Adrenal gland (tissue), 9 donors: ENCODE measurements at regions not wholly inside any gene's neighbourhood (a gene's known extent, or its start where the extent isn't known, plus 50 kb on each side); places are given as distances from the start of the nearest gene placed in this dataset.

Source experiments
- DNase-seq, 7 donors: peaks; one replicate each; pipeline ENCODE4 v3.0.0-alpha.2; 2019 to 2020
- H3K27ac ChIP-seq, 5 donors: fragments of 200-600 bp; sonication (generic) in 4 of 5; 1 replicate in 3 of 5; 2 replicates in 2 of 5; pipeline versions ENCODE4 v1.5.1 to v1.8.0; 2016 to 2020; ENCODE audit warnings: mild to moderate bottlenecking in 1 of 5
- H3K27me3 ChIP-seq: fragments of 200-600 bp; 2 replicates; pipeline ENCODE4 v1.8.0; 2021
- H3K36me3 ChIP-seq, 2 donors: fragments of 200-600 bp; replicated peaks in 1 of 2; 1 replicate in 1 of 2; 2 replicates in 1 of 2; pipeline versions ENCODE4 v1.5.1 to v1.8.0; 2018 to 2022
- H3K4me1 ChIP-seq, 2 donors: fragments of 200-600 bp; replicated peaks in 1 of 2; 1 replicate in 1 of 2; 2 replicates in 1 of 2; pipeline versions ENCODE4 v1.5.1 to v1.8.0; 2018 to 2021
- H3K4me3 ChIP-seq, 4 donors: fragments of 200-600 bp; sonication (generic) in 3 of 4; one replicate each; pipeline ENCODE4 v1.5.1; 2016 to 2018
- H3K9me3 ChIP-seq, 3 donors: fragments of 200-600 bp; sonication (generic) in 1 of 3; replicated peaks in 1 of 3; 1 replicate in 2 of 3; 2 replicates in 1 of 3; pipeline versions ENCODE4 v1.5.1 to v1.8.0; 2016 to 2021
- CTCF ChIP-seq, 6 experiments: fragments of 450-650 bp in 4 of 6; fragments of 200-600 bp in 2 of 6; sonication (generic) in 1 of 6; IDR thresholded peaks; 1 replicate in 5 of 6; 2 replicates in 1 of 6; pipeline versions ENCODE4 v1.5.1 to v1.8.0; 2016 to 2021; ENCODE audit warnings: antibody characterized with exemption in 6 of 6, mild to moderate bottlenecking in 2 of 6, moderate library complexity in 1 of 6
- POLR2A ChIP-seq, 2 donors: fragments of 450-650 bp; IDR thresholded peaks; one replicate each; pipeline ENCODE4 v1.6.1; 2017; ENCODE audit warnings: antibody characterized with exemption in 2 of 2, mild to moderate bottlenecking in 2 of 2, moderate library complexity in 1 of 2
- WGBS, 4 donors: extraction: QIAGEN DNeasy Blood & Tissue Kit in 2 of 4; methylation state at CpG; one replicate each; pipeline versions ENCODE4 v1.1.5 to v1.1.7; 2013 to 2017; 5-methylcytosine and 5-hydroxymethylcytosine counted together
- intact Hi-C, 2 donors: fragments of 100-400 bp; cut with DNase I; formaldehyde crosslinking; loops; one replicate each; pipeline versions ENCODE4 v1.14.1 to v1.15.0; 2022 to 2023
- donor health status: healthy with polysubstance abuse.
- donor health status: Bipolar disorder and iron deficiency.
- donor health status: DM: yes; HTN: yes; CAD: no.
- donor health status: DM: no; HTN: no; CAD: no.
- donor health status: DM: no; HTN: no; CAD: no.

GRCh38 chr1:218712677-218713076 lies 367.5 kb downstream of the TGFB2 start:
- Histone ChIP-seq H3K27ac (no peak overlapping the region), H3K4me1 (no peaks in the 10 kb centered on the region), H3K27me3 (no peaks in the 10 kb centered on the region), H3K9me3 (no peaks in the 10 kb centered on the region), H3K36me3 (no peaks in the 10 kb centered on the region), H3K4me3 (no peak overlapping the region)
- WGBS, 4 donors: 75 to 84% (median 80%) methylated on average over 5 of the region's 5 CpGs
- DNase-seq: no peak
- intact Hi-C loops: no loop called here
- TF ChIP-seq POLR2A (IDR thresholded peaks at IDR 0.05) (no peak), CTCF (IDR thresholded peaks at IDR 0.05) (no peak)

- Histone ChIP-seq H3K4me1 (no peaks in the 10 kb centered on the region), H3K4me3 (no peak overlapping the region), H3K27ac (no peak overlapping the region), H3K27me3 (no peaks in the 10 kb centered on the region), H3K36me3 (no peaks in the 10 kb centered on the region), H3K9me3 (no peaks in the 10 kb centered on the region)
- DNase-seq: no peak
- intact Hi-C loops: no loop called here
- 91 to 95% (median 93%) methylated on average over 3 of the region's 3 CpGs for WGBS, 4 donors
- no peak for TF ChIP-seq CTCF (IDR thresholded peaks at IDR 0.05)
- no peak for TF ChIP-seq POLR2A (IDR thresholded peaks at IDR 0.05)
Observed at GRCh38 chr1:218715961-218716669, 371.0 kb downstream of the TGFB2 start.

- TF ChIP-seq CTCF (IDR thresholded peaks at IDR 0.05): no peak
- TF ChIP-seq POLR2A (IDR thresholded peaks at IDR 0.05): no peak
- no peaks in the 10 kb centered on the region for H3K27me3 ChIP-seq
- no peaks in the 10 kb centered on the region for H3K36me3 ChIP-seq
- H3K4me1 ChIP-seq: no peaks in the 10 kb centered on the region
- H3K4me3 ChIP-seq: no peak overlapping the region
- H3K27ac ChIP-seq: no peak overlapping the region
- WGBS, 4 donors: 16 to 47% (median 33%) methylated on average over 1 of the region's 1 CpG
- no peak for DNase-seq
- intact Hi-C loops: no loop called here
- no peaks in the 10 kb centered on the region for H3K9me3 ChIP-seq
Observed at GRCh38 chr1:218717575-218717974, 372.4 kb downstream of the TGFB2 start.

DNA sequence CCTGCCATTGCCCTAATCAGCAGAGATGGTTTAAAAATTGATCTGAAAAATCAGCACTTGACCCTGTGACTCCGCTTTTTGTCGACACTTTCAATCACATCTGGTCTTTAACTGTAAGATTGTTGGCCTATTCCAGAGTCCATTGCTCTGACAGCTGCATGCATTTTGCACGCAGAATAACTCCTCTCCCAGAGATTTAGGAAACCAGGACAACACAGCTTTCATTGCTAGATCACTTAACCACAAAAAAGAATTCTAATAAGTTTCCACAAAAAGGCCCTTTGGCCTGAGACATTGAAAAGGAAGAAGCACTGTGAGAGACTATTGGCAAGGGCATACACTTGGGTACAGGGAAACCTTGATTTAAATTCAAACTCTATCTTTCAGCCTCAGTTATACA lies 373.1 kb downstream of the TGFB2 start:
- Histone ChIP-seq H3K27me3 (no peaks in the 10 kb centered on the region), H3K4me1 (no peaks in the 10 kb centered on the region), H3K4me3 (no peak overlapping the region), H3K36me3 (no peaks in the 10 kb centered on the region), H3K27ac (no peak overlapping the region), H3K9me3 (no peaks in the 10 kb centered on the region)
- no peak for DNase-seq
- TF ChIP-seq CTCF (IDR thresholded peaks at IDR 0.05): no peak
- TF ChIP-seq POLR2A (IDR thresholded peaks at IDR 0.05): no peak
- WGBS, 4 donors: 78 to 82% (median 81%) methylated on average over 3 of the region's 3 CpGs
- intact Hi-C loops: no loop called here
